ENCODE measurements at regions not wholly inside any gene's neighbourhood (a gene's known extent, or its start where the extent isn't known, plus 50 kb on each side); places are given as distances from the start of the nearest gene placed in this dataset.
A peak's percentile ranks its signal among the peaks of the same experiment; 100 is the strongest.

GRCh38 chr5:74401281-74401945 is 239.1 kb downstream of the ENC1 start:
- H3K9me3 ChIP-seq (ENCODE audit: low read depth, low read length), result no peaks in the 10 kb centered on the region
- no peak overlapping the region for H3K4me2 ChIP-seq (ENCODE audit: insufficient read depth, low read length)
- H3K79me2 ChIP-seq (ENCODE audit: insufficient read depth, low read length), result no peaks in the 10 kb centered on the region
- H3K27ac ChIP-seq (ENCODE audit: low read depth, low read length), result no peak overlapping the region
- H3K27me3 ChIP-seq (ENCODE audit: insufficient read depth, low read length), result no peaks in the 10 kb centered on the region
- no peak for TF ChIP-seq CTCF (IDR thresholded peaks at IDR 0.05; ENCODE audit: extremely low read depth, low read depth, low read length)
- H3K36me3 ChIP-seq (ENCODE audit: insufficient read depth, low read length), result no peaks in the 10 kb centered on the region
- H2AFZ ChIP-seq (ENCODE audit: low read length), result peak overlapping the region; percentile 0
- H4K20me1 ChIP-seq (ENCODE audit: insufficient read depth, low read length), result no peaks in the 10 kb centered on the region
- H3K4me3 ChIP-seq (ENCODE audit: insufficient read depth, low read length), result no peak overlapping the region
- peaks cover 17% of the 10 kb centered on the region for H3K4me1 ChIP-seq (ENCODE audit: insufficient read depth, low read length)
- peak; percentile 42 for DNase-seq (ENCODE audit: insufficient read length, low spot score, missing footprints)

DNA sequence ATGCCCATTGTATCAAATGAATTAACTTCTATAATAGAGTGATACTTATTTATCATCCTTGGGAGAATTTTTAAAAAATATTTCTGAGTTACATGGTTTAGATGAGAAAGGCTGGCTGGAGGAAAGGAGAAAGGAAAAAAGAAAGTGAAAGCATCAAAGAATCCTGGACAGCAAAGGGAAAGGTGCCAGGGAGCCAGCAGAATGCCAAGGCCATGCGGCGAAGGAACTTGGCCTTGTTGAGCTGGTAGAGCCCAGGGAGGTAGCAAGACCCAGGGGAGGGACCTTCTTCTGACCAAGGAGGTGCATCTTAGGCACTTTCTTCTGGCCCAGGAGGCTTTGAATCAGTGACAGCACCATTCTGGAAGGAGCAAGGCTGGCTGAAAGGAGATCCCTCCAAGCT is 240.5 kb downstream of the ENC1 start:
- Histone ChIP-seq H3K9me3 (ENCODE audit: low read depth, low read length) (no peaks in the 10 kb centered on the region), H3K4me2 (ENCODE audit: insufficient read depth, low read length) (no peak overlapping the region)
- no peak for DNase-seq (ENCODE audit: insufficient read length, low spot score, missing footprints)

DNA sequence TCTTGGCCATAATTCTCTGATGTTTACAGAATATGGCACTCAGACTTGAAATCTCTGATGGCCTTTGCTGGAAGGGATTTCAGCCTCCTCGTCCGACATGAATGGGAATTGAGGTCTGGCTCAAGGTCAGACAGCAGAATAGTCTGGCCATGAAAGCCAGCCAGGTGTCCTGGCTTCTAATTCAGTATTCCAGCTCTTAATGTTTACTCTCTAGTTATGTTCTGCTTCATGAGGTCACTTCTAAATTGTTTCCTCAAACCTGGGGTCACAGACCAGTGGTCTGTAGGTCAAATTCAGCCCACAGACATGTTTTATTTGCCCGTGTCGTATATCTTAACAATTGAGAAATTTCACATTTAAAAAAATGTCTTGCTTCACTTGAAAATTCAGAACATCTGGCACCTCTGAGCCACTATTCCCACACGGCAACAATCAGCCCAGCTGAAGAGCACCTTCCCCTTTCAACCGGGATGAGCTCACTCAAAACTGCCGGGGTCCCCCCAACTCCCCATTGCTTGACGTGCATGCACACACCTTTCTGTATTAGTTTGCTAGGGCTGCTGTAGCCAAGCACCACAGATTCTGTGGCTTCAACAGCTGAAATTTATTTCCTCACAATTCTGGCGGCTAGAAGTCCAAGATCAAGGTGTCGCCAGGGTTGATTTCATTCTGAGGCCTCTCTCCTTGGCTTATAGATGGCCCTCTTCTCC is 243.5 kb downstream of the ENC1 start:
- Histone ChIP-seq H3K9me3 (ENCODE audit: low read depth, low read length) (no peaks in the 10 kb centered on the region), H3K4me2 (ENCODE audit: insufficient read depth, low read length) (no peak overlapping the region)
- no peak for DNase-seq (ENCODE audit: insufficient read length, low spot score, missing footprints)

More for the DNA sequence above, 240.5 kb downstream of the ENC1 start:
- Histone ChIP-seq H3K4me3 (ENCODE audit: insufficient read depth, low read length) (no peak overlapping the region), H3K36me3 (ENCODE audit: insufficient read depth, low read length) (no peaks in the 10 kb centered on the region), H3K4me1 (ENCODE audit: insufficient read depth, low read length) (peaks cover 17% of the 10 kb centered on the region), H2AFZ (ENCODE audit: low read length) (peak overlapping the region; percentile 24), H3K79me2 (ENCODE audit: insufficient read depth, low read length) (no peaks in the 10 kb centered on the region), H3K27ac (ENCODE audit: low read depth, low read length) (no peak overlapping the region), H4K20me1 (ENCODE audit: insufficient read depth, low read length) (no peaks in the 10 kb centered on the region), H3K27me3 (ENCODE audit: insufficient read depth, low read length) (no peaks in the 10 kb centered on the region)
- no peak for TF ChIP-seq CTCF (IDR thresholded peaks at IDR 0.05; ENCODE audit: extremely low read depth, low read depth, low read length)

More for the DNA sequence above, 243.5 kb downstream of the ENC1 start:
- Histone ChIP-seq H3K4me1 (ENCODE audit: insufficient read depth, low read length) (peaks cover 10% of the 10 kb centered on the region), H4K20me1 (ENCODE audit: insufficient read depth, low read length) (no peaks in the 10 kb centered on the region), H3K27ac (ENCODE audit: low read depth, low read length) (no peak overlapping the region), H3K27me3 (ENCODE audit: insufficient read depth, low read length) (no peaks in the 10 kb centered on the region), H3K79me2 (ENCODE audit: insufficient read depth, low read length) (no peaks in the 10 kb centered on the region), H2AFZ (ENCODE audit: low read length) (no peak overlapping the region), H3K4me3 (ENCODE audit: insufficient read depth, low read length) (no peak overlapping the region), H3K36me3 (ENCODE audit: insufficient read depth, low read length) (no peaks in the 10 kb centered on the region)
- TF ChIP-seq CTCF (IDR thresholded peaks at IDR 0.05; ENCODE audit: extremely low read depth, low read depth, low read length), result no peak
